ENCODE measurements at regions not wholly inside any gene's neighbourhood (a gene's known extent, or its start where the extent isn't known, plus 50 kb on each side); places are given as distances from the start of the nearest gene placed in this dataset.

GRCh38 chr2:171247741-171248662 lies 87.3 kb upstream of the TLK1 start:
- TF ChIP-seq CTCF (conservative IDR thresholded peaks at IDR 0.05), result no peak
- no peak overlapping the region for H3K27ac ChIP-seq

GRCh38 chr2:171244970-171245782 lies 84.5 kb upstream of the TLK1 start:
- no peak overlapping the region for H3K27ac ChIP-seq
- no peak for TF ChIP-seq CTCF (conservative IDR thresholded peaks at IDR 0.05)

GRCh38 chr2:171244466-171244969 lies 83.8 kb upstream of the TLK1 start:
- no peak for TF ChIP-seq CTCF (conservative IDR thresholded peaks at IDR 0.05)

GRCh38 chr2:171241771-171242170 lies 81.1 kb upstream of the TLK1 start:
- TF ChIP-seq CTCF (conservative IDR thresholded peaks at IDR 0.05), result no peak
- H3K27ac ChIP-seq, result no peak overlapping the region

More at GRCh38 chr2:171244466-171244969, 83.8 kb upstream of the TLK1 start:
- no peak overlapping the region for H3K27ac ChIP-seq

- no peak for TF ChIP-seq CTCF (conservative IDR thresholded peaks at IDR 0.05)
- no peak overlapping the region for H3K27ac ChIP-seq
Observed at GRCh38 chr2:171238946-171239345, 78.3 kb upstream of the TLK1 start.

GRCh38 chr2:171237751-171238505 lies 77.2 kb upstream of the TLK1 start:
- TF ChIP-seq CTCF (conservative IDR thresholded peaks at IDR 0.05), result no peak
- H3K27ac ChIP-seq, result no peak overlapping the region

All from VCaP (cell line).